Liver (tissue), 8 donors: ENCODE measurements at regions not wholly inside any gene's neighbourhood (a gene's known extent, or its start where the extent isn't known, plus 50 kb on each side); places are given as distances from the start of the nearest gene placed in this dataset.
A peak's percentile ranks its signal among the peaks of the same experiment; 100 is the strongest.

Experiments
- DNase-seq: peaks from one replicate; pipeline ENCODE4 v3.0.0-alpha.2; 2017; ENCODE audit warnings: low spot score
- H3K27ac ChIP-seq, 2 donors: one replicate each; pipeline ENCODE4 v1.7.0; 2013; ENCODE audit warnings: inconsistent platforms in 2 of 2, low read length in 2 of 2, control low read depth in 1 of 2, low read depth in 1 of 2, mild to moderate bottlenecking in 1 of 2
- H3K27me3 ChIP-seq, 4 donors: one replicate each; pipeline versions ENCODE4 v1.6.1 to v1.7.0; 2013; ENCODE audit warnings: low read length in 3 of 4, inconsistent platforms in 1 of 4, mild to moderate bottlenecking in 1 of 4, moderate library complexity in 1 of 4; ENCODE audit not compliant: control insufficient read depth in 4 of 4, insufficient read depth in 4 of 4
- H3K36me3 ChIP-seq, 4 donors: one replicate each; pipeline versions ENCODE4 v1.6.1 to v1.7.0; 2013; ENCODE audit warnings: low read length in 3 of 4, mild to moderate bottlenecking in 3 of 4, low read depth in 1 of 4, moderate library complexity in 1 of 4; ENCODE audit not compliant: control insufficient read depth in 4 of 4, insufficient read depth in 3 of 4
- H3K4me1 ChIP-seq, 4 donors: one replicate each; pipeline versions ENCODE4 v1.6.1 to v1.7.0; 2013; ENCODE audit warnings: low read length in 3 of 4, mild to moderate bottlenecking in 3 of 4, moderate library complexity in 1 of 4; ENCODE audit not compliant: control insufficient read depth in 4 of 4, insufficient read depth in 4 of 4
- H3K4me3 ChIP-seq, 3 donors: one replicate each; pipeline versions ENCODE4 v1.6.1 to v1.7.0; 2013; ENCODE audit warnings: low read length in 3 of 3, control low read depth in 1 of 3, low read depth in 1 of 3, mild to moderate bottlenecking in 1 of 3
- H3K9ac ChIP-seq, 2 donors: one replicate each; pipeline ENCODE4 v1.7.0; 2013; ENCODE audit warnings: low read length in 2 of 2, mild to moderate bottlenecking in 2 of 2, moderate library complexity in 2 of 2, control low read depth in 1 of 2, low read depth in 1 of 2
- H3K9me3 ChIP-seq, 4 donors: one replicate each; pipeline versions ENCODE4 v1.6.1 to v1.7.0; 2013; ENCODE audit warnings: low read length in 3 of 4; ENCODE audit not compliant: control insufficient read depth in 4 of 4
- FOXA2 ChIP-seq: IDR thresholded peaks from 2 replicates; pipeline ENCODE4 v1.6.1; 2016; ENCODE audit warnings: antibody characterized with exemption
- GABPA ChIP-seq, 2 donors: IDR thresholded peaks in 1 of 2; conservative IDR thresholded peaks in 1 of 2; 2 replicates each; pipeline ENCODE4 v1.6.1; 2016; ENCODE audit warnings: antibody characterized with exemption in 2 of 2, mild to moderate bottlenecking in 1 of 2, moderate library complexity in 1 of 2
- HNF4A ChIP-seq, 2 donors: conservative IDR thresholded peaks; 2 replicates each; pipeline ENCODE4 v1.6.1; 2016; ENCODE audit warnings: antibody characterized with exemption in 2 of 2, mild to moderate bottlenecking in 2 of 2
- JUND ChIP-seq, 2 donors: IDR thresholded peaks; 2 replicates each; pipeline ENCODE4 v1.6.1; 2016; ENCODE audit warnings: antibody characterized with exemption in 2 of 2
- NR2F2 ChIP-seq: IDR thresholded peaks from 2 replicates; pipeline ENCODE4 v1.6.1; 2016; ENCODE audit warnings: antibody characterized with exemption
- RAD21 ChIP-seq, 2 donors: IDR thresholded peaks; 2 replicates each; pipeline ENCODE4 v1.6.1; 2016; ENCODE audit warnings: antibody characterized with exemption in 2 of 2, mild to moderate bottlenecking in 2 of 2
- WGBS: extraction: QIAGEN DNeasy Blood & Tissue Kit; methylation state at CpG from one replicate; pipeline ENCODE4 v1.1.7; 2013; 5-methylcytosine and 5-hydroxymethylcytosine counted together
- TF ChIP-seq, protein P1 (sequence below): IDR thresholded peaks from 2 replicates; pipeline ENCODE4 v1.6.1; 2016; ENCODE audit warnings: antibody characterized with exemption
- TF ChIP-seq, protein P2 (sequence below): fragments of 150-350 bp; IDR thresholded peaks from 2 replicates; pipeline ENCODE4 v1.5.1; 2017; ENCODE audit warnings: improper control_type of control experiment, low read depth, low read length; ENCODE audit not compliant: missing input control
- TF ChIP-seq, protein P3 (sequence below): IDR thresholded peaks from 2 replicates; pipeline ENCODE4 v1.6.1; 2016; ENCODE audit warnings: antibody characterized with exemption, mild to moderate bottlenecking
- TF ChIP-seq, protein P4 (sequence below): IDR thresholded peaks from 2 replicates; pipeline ENCODE4 v1.6.1; 2016; ENCODE audit warnings: antibody characterized with exemption
- donor health status: healthy.
- donor health status: healthy.
- donor health status: healthy.
- donor health status: healthy.
- donor health status: healthy.

DNA sequence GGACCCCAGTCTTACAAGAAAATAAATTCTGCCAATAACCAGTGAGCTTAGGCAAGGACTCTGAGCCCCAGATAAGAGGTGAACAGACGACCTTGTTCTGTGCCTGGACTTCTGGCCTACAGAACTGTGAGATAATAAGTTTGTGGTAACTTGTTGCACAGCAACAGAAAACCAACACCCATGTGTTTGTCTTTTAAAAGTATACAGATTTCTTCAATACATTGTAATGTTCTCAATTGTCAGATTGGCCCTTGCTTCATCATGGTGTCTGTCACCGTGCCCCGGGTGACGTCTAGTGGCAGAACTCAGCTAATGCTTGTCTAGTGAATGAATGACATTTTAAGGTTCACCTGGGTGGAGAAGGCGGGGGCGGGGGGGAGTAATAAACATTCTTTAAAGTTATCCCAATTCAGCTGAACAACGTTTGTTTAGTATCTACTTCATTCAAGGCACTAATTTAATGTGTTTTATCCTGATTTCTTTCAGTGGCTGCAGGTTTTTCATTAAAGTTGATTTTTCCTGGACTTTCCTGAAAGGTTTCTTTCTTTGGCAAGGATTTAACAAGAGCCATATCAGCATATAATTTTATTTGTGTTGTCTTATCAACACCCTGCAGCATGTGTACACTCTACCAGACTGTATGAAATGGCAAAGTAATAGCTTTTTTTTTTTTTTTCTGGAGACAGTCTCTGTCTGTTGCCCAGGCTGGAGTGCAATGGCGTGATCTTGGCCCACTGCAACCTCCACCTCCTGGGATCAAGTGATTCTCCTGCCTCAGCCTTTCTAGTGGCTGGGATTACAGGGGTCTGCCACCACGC lies 123.8 kb upstream of the DLX2 start:
- no peaks in the 10 kb centered on the region for H3K9me3 ChIP-seq
- no peak for DNase-seq
- no peak overlapping the region for H3K27ac ChIP-seq
- no peak overlapping the region for H3K4me3 ChIP-seq
- H3K27me3 ChIP-seq = peaks cover 0 to 5% (median 0%) of the 10 kb centered on the region in 4 donors
- TF ChIP-seq RAD21 (IDR thresholded peaks at IDR 0.05) (peak; percentile 37 to 61), NR2F2 (no peak), HNF4A (conservative IDR thresholded peaks at IDR 0.05) (peak; percentile 21 to 51)
- TF ChIP-seq, protein P1, sequence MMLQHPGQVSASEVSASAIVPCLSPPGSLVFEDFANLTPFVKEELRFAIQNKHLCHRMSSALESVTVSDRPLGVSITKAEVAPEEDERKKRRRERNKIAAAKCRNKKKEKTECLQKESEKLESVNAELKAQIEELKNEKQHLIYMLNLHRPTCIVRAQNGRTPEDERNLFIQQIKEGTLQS = no peak
- TF ChIP-seq, protein P2, sequence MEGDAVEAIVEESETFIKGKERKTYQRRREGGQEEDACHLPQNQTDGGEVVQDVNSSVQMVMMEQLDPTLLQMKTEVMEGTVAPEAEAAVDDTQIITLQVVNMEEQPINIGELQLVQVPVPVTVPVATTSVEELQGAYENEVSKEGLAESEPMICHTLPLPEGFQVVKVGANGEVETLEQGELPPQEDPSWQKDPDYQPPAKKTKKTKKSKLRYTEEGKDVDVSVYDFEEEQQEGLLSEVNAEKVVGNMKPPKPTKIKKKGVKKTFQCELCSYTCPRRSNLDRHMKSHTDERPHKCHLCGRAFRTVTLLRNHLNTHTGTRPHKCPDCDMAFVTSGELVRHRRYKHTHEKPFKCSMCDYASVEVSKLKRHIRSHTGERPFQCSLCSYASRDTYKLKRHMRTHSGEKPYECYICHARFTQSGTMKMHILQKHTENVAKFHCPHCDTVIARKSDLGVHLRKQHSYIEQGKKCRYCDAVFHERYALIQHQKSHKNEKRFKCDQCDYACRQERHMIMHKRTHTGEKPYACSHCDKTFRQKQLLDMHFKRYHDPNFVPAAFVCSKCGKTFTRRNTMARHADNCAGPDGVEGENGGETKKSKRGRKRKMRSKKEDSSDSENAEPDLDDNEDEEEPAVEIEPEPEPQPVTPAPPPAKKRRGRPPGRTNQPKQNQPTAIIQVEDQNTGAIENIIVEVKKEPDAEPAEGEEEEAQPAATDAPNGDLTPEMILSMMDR = peak; percentile 12
- no peaks in the 10 kb centered on the region for H3K36me3 ChIP-seq
- H3K4me1 ChIP-seq = no peaks in the 10 kb centered on the region
- WGBS = 61% methylated on average over 9 of the region's 9 CpGs
- no peak overlapping the region for H3K9ac ChIP-seq

DNA sequence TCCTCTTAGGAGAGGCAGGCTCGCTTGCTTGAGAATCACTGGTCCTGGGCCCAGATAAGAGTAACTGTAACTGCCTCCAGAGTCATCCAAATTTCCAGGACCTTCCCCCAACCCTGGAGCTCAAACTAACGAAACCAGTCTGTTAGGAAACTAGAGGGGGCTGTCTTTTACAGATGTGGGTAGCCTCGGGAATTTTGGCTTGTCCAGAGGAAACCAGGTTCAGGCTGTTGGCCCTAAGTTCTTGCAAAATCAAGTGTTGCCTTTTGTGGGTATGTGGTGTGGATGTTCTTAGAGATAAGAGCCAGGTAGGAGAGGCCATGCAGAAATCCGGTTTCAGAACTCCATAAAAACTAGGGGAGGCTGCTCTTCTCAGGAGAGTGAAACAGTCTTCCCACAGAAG lies 125.0 kb upstream of the DLX2 start:
- H3K4me3 ChIP-seq = no peak overlapping the region
- H3K9ac ChIP-seq = no peak overlapping the region
- 74% methylated on average over 4 of the region's 4 CpGs for WGBS
- H3K36me3 ChIP-seq = no peaks in the 10 kb centered on the region
- TF ChIP-seq, protein P3, sequence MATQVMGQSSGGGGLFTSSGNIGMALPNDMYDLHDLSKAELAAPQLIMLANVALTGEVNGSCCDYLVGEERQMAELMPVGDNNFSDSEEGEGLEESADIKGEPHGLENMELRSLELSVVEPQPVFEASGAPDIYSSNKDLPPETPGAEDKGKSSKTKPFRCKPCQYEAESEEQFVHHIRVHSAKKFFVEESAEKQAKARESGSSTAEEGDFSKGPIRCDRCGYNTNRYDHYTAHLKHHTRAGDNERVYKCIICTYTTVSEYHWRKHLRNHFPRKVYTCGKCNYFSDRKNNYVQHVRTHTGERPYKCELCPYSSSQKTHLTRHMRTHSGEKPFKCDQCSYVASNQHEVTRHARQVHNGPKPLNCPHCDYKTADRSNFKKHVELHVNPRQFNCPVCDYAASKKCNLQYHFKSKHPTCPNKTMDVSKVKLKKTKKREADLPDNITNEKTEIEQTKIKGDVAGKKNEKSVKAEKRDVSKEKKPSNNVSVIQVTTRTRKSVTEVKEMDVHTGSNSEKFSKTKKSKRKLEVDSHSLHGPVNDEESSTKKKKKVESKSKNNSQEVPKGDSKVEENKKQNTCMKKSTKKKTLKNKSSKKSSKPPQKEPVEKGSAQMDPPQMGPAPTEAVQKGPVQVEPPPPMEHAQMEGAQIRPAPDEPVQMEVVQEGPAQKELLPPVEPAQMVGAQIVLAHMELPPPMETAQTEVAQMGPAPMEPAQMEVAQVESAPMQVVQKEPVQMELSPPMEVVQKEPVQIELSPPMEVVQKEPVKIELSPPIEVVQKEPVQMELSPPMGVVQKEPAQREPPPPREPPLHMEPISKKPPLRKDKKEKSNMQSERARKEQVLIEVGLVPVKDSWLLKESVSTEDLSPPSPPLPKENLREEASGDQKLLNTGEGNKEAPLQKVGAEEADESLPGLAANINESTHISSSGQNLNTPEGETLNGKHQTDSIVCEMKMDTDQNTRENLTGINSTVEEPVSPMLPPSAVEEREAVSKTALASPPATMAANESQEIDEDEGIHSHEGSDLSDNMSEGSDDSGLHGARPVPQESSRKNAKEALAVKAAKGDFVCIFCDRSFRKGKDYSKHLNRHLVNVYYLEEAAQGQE = no peak
- TF ChIP-seq, protein P1 = no peak
- TF ChIP-seq JUND (IDR thresholded peaks at IDR 0.05) = no peak
- TF ChIP-seq FOXA2 = no peak
- TF ChIP-seq GABPA (IDR thresholded peaks at IDR 0.05 in 1 of 2, conservative IDR thresholded peaks at IDR 0.05 in 1 of 2) = no peak
- TF ChIP-seq, protein P4, sequence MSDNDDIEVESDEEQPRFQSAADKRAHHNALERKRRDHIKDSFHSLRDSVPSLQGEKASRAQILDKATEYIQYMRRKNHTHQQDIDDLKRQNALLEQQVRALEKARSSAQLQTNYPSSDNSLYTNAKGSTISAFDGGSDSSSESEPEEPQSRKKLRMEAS = no peak
- H3K27ac ChIP-seq = no peak overlapping the region
- no peaks in the 10 kb centered on the region for H3K9me3 ChIP-seq
- H3K27me3 ChIP-seq = peaks cover 0 to 6% (median 1%) of the 10 kb centered on the region in 4 donors
- no peak for DNase-seq
- H3K4me1 ChIP-seq = no peaks in the 10 kb centered on the region
